Central memory CD8-positive, alpha-beta T cell (primary cell): ENCODE measurements at regions not wholly inside any gene's neighbourhood (a gene's known extent, or its start where the extent isn't known, plus 50 kb on each side); places are given as distances from the start of the nearest gene placed in this dataset.
"Not testable (repeated sequence)": the region's sequence is repeated elsewhere in the genome, so short reads cannot be mapped to it uniquely, and the experiment has no call there.

ENCODE experiments used
- ATAC-seq: fragments of 150-1000 bp; cut with Tn5 transposase; replicated peaks from 2 replicates; pipeline ENCODE4 v1.10.0; 2022; ENCODE audit warnings: mild to moderate bottlenecking, moderate FRiP score, moderate number of reproducible peaks; ENCODE audit not compliant: poor library complexity, severe bottlenecking; ENCODE audit errors: extremely low read depth
- DNase-seq, 2 donors: peaks; one replicate each; pipeline ENCODE4 v3.0.0; 2021; ENCODE audit warnings: low spot score in 2 of 2
- H3K27ac Mint-ChIP-seq: one replicate; pipeline ENCODE4 v1.8.0; 2022; ENCODE audit warnings: low read depth, mild to moderate bottlenecking, moderate library complexity, mixed read lengths
- H3K27me3 Mint-ChIP-seq: one replicate; pipeline ENCODE4 v1.8.0; 2022; ENCODE audit warnings: mixed read lengths
- H3K36me3 Mint-ChIP-seq: one replicate; pipeline ENCODE4 v1.8.0; 2022; ENCODE audit warnings: mild to moderate bottlenecking, moderate library complexity, mixed read lengths; ENCODE audit not compliant: insufficient read depth
- H3K4me1 Mint-ChIP-seq: one replicate; pipeline ENCODE4 v1.8.0; 2022; ENCODE audit warnings: mixed read lengths
- H3K4me3 Mint-ChIP-seq: one replicate; pipeline ENCODE4 v1.8.0; 2022; ENCODE audit warnings: mild to moderate bottlenecking, moderate library complexity, mixed read lengths
- H3K9me3 Mint-ChIP-seq: one replicate; pipeline ENCODE4 v1.8.0; 2022; ENCODE audit warnings: mixed read lengths

DNA sequence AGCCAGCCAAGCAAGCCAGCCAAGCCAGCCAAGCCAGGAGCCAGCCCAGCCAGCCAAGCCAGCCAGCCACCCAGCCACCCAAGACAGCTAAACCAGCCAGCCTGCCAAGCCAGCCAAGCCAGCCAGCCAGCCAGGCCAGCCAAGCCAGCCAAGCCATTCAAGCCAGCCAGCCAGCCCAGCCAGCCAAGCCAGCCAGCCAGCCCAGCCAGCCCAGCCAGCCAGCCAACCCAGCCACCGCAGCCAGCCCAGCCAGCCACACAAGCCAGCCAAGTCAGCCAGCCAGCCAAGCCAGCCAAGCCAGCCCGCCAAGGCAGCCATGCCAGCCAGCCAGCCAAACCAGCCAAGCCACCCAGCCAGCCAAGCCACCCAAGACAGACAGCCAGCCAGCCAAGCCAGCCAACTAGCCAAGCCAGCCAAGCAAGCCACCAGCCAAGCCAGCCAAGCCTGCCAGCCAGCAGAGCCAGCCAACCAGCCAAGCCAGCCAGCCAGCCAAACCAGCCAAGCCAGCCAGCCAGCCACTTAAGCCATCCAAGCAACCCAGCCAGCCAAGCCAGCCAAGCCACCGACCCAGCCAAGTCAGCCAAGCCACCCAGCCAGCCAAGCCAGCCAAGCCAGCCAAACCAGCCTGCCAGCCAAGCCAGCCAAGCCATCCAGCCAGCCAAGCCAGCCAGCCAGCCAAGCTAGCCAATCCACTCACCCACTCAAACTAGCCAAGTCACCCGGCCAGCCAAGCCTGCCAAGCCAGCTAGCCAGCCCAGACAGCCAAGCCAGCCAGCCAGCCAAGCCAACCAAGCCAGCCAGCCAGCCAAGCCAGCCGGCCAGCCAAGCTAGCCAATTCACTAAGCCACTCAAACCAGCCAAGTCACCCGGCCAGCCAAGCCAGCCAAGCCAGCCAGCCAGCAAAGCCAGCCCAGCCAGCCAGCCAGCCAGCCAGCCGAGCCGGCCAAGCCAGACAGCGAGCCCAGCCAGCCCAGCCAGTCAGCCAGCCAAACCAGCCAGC, 328.8 kb upstream of the PLGLB2 start:
- H3K4me1 Mint-ChIP-seq, H3K9me3 Mint-ChIP-seq, H3K4me3 Mint-ChIP-seq, DNase-seq, H3K27ac Mint-ChIP-seq, H3K36me3 Mint-ChIP-seq, H3K27me3 Mint-ChIP-seq: not testable (repeated sequence)
- peak; percentile 37 for ATAC-seq

- H3K4me1 Mint-ChIP-seq, H3K27me3 Mint-ChIP-seq, H3K27ac Mint-ChIP-seq, ATAC-seq, H3K4me3 Mint-ChIP-seq, DNase-seq, H3K9me3 Mint-ChIP-seq, H3K36me3 Mint-ChIP-seq: not testable (repeated sequence)
Observed at GRCh38 chr2:87419980-87420379, 327.9 kb upstream of the PLGLB2 start.

GRCh38 chr2:87420954-87421353, 326.9 kb upstream of the PLGLB2 start:
- H3K9me3 Mint-ChIP-seq, H3K4me1 Mint-ChIP-seq, H3K27ac Mint-ChIP-seq, DNase-seq, H3K36me3 Mint-ChIP-seq, H3K4me3 Mint-ChIP-seq, ATAC-seq, H3K27me3 Mint-ChIP-seq: not testable (repeated sequence)

GRCh38 chr2:87423796-87424762, 323.8 kb upstream of the PLGLB2 start:
- H3K36me3 Mint-ChIP-seq = not testable (repeated sequence)

DNA sequence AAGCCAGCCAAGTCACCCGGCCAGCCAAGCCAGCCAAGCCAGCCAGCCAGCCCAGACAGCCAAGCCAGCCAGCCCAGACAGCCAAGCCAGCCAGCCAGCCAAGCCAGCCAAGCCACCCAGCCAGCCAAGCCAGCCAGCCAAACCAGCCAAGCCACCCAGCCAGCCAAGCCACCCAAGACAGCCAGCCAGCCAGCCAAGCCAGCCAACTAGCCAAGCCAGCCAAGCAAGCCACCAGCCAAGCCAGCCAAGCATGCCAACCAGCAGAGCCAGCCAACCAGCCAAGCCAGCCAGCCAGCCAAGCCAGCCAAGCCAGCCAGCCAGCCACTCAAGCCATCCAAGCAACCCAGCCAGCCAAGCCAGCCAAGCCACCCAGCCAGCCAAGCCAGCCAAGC, 323.1 kb upstream of the PLGLB2 start:
- not testable (repeated sequence) for H3K4me1 Mint-ChIP-seq, ATAC-seq, H3K4me3 Mint-ChIP-seq, H3K9me3 Mint-ChIP-seq, H3K36me3 Mint-ChIP-seq, H3K27ac Mint-ChIP-seq, H3K27me3 Mint-ChIP-seq, DNase-seq

More at GRCh38 chr2:87423796-87424762, 323.8 kb upstream of the PLGLB2 start:
- H3K4me1 Mint-ChIP-seq, H3K4me3 Mint-ChIP-seq, H3K9me3 Mint-ChIP-seq, H3K27ac Mint-ChIP-seq, ATAC-seq, DNase-seq, H3K27me3 Mint-ChIP-seq: not testable (repeated sequence)

DNA sequence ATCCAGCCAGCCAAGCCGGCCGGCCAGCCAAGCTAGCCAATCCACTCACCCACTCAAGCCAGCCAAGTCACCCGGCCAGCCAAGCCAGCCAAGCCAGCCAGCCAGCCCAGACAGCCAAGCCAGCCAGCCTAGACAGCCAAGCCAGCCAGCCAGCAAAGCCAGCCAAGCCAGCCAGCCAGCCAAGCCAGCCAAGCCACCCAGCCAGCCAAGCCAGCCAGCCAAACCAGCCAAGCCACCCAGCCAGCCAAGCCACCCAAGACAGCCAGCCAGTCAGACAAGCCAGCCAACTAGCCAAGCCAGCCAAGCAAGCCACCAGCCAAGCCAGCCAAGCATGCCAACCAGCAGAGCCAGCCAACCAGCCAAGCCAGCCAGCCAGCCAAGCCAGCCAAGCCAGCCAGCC, 322.7 kb upstream of the PLGLB2 start:
- H3K36me3 Mint-ChIP-seq, H3K4me1 Mint-ChIP-seq, H3K9me3 Mint-ChIP-seq, H3K27me3 Mint-ChIP-seq, DNase-seq, H3K4me3 Mint-ChIP-seq, H3K27ac Mint-ChIP-seq, ATAC-seq: not testable (repeated sequence)

GRCh38 chr2:87425717-87426116, 322.2 kb upstream of the PLGLB2 start:
- ATAC-seq, H3K9me3 Mint-ChIP-seq, H3K27ac Mint-ChIP-seq, H3K4me1 Mint-ChIP-seq, H3K27me3 Mint-ChIP-seq, H3K36me3 Mint-ChIP-seq, H3K4me3 Mint-ChIP-seq, DNase-seq: not testable (repeated sequence)

- not testable (repeated sequence) for ATAC-seq, H3K36me3 Mint-ChIP-seq, H3K27ac Mint-ChIP-seq, H3K4me3 Mint-ChIP-seq, DNase-seq, H3K9me3 Mint-ChIP-seq, H3K27me3 Mint-ChIP-seq, H3K4me1 Mint-ChIP-seq
Observed at GRCh38 chr2:87428452-87429130, 319.3 kb upstream of the PLGLB2 start.

DNA sequence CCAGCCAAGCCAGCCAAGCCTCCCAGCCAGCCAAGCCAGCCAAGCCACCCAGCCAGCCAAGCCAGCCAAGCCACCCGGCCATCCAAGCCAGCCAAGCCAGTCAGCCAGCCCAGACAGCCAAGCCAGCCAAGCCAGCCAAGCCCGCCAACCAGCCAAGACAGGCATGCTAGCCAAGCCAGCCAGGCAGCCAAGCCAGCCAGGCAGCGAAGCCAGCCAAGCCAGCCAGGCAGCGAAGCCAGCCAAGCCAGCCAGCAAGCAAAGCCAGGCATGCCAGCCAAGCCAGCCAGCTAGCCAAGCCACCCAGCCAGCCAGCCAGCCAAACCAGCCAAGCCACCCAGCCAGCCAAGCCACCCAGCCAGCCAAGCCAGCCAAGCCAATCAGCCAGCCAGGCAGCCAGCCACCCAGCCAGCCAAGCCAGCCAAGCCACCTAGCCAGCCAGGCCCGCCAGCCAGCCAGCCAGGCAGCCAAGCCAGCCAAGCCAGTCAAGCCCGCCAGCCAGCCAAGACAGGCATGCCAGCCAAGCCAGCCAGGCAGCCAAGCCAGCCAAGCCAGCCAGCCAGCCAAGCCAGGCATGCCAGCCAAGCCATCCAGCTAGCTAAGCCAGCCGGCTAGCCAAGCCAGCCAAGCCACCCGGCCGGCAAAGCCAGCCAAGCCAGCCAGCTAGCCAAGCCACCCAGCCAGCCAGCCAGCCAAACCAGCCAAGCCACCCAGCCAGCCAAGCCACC, 318.5 kb upstream of the PLGLB2 start:
- not testable (repeated sequence) for H3K36me3 Mint-ChIP-seq, H3K4me1 Mint-ChIP-seq

DNA sequence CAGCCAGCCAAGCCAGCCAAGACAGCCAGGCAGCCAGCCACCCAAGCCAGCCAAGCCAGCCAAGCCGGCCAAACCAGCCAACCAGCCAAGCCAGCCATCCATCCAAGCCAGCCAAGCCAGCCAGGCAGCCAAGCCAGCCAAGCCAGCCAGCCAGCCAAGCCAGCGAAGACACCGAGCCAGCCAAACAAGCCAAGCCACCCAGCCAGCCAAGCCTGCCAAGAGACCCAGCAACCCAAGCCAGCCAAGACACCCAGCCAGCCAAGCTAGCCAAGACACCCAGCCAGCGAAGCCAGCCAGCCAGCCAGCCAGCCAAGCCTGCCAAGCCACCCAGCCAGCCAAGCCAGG, 318.0 kb upstream of the PLGLB2 start:
- not testable (repeated sequence) for ATAC-seq, H3K9me3 Mint-ChIP-seq, H3K4me3 Mint-ChIP-seq, H3K27me3 Mint-ChIP-seq, H3K36me3 Mint-ChIP-seq, H3K27ac Mint-ChIP-seq, DNase-seq, H3K4me1 Mint-ChIP-seq

More for the DNA sequence above, 318.5 kb upstream of the PLGLB2 start:
- ATAC-seq, H3K27me3 Mint-ChIP-seq, H3K27ac Mint-ChIP-seq, DNase-seq, H3K9me3 Mint-ChIP-seq, H3K4me3 Mint-ChIP-seq: not testable (repeated sequence)

DNA sequence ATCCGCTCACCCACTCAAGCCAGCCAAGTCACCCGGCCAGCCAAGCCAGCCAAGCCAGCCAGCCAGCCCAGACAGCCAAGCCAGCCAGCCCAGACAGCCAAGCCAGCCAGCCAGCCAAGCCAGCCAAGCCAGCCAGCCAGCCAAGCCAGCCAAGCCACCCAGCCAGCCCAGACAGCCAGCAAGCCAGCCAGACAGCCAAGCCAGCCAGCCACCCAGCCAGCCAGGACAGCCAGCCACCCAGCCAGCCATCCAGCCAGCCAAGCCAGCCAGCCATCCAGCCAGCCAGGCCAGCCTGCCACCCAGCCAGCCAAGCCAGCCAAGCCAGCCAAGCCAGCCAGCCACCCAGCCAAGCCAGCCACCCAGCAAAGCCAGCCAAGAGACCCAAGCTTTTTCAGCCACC, 316.8 kb upstream of the PLGLB2 start:
- not testable (repeated sequence) for DNase-seq, ATAC-seq, H3K36me3 Mint-ChIP-seq, H3K9me3 Mint-ChIP-seq, H3K27ac Mint-ChIP-seq, H3K27me3 Mint-ChIP-seq, H3K4me3 Mint-ChIP-seq, H3K4me1 Mint-ChIP-seq
